Neural cell (in vitro differentiated cells): ENCODE measurements at regions not wholly inside any gene's neighbourhood (a gene's known extent, or its start where the extent isn't known, plus 50 kb on each side); places are given as distances from the start of the nearest gene placed in this dataset.
A peak's percentile ranks its signal among the peaks of the same experiment; 100 is the strongest.

Experiments
- H2AFZ ChIP-seq: fragments of 200-600, 300-800 bp; sonication (generic), shearing (Covaris generic); 2 replicates; pipeline ENCODE4 v1.6.0; 2014; ENCODE audit warnings: low read depth, mild to moderate bottlenecking, antibody characterized with exemption, low read length, moderate library complexity
- H3F3A ChIP-seq: fragments of 200-600 bp; shearing (Covaris generic); 2 replicates; pipeline ENCODE4 v1.6.1; 2016; ENCODE audit warnings: mild to moderate bottlenecking, moderate library complexity, mixed read lengths, antibody characterized with exemption, low read length; ENCODE audit not compliant: insufficient read depth, poor library complexity, severe bottlenecking
- H3K27ac ChIP-seq: fragments of 200-600, 300-800 bp; sonication (generic), shearing (Covaris generic); 2 replicates; pipeline ENCODE4 v1.5.1; 2014; ENCODE audit warnings: mild to moderate bottlenecking, low read length, moderate library complexity
- H3K27me3 ChIP-seq: fragments of 300-800, 200-600 bp; sonication (generic), shearing (Covaris generic); 2 replicates; pipeline ENCODE4 v1.6.0; 2014; ENCODE audit warnings: mild to moderate bottlenecking, low read depth, low read length, moderate library complexity; ENCODE audit not compliant: insufficient read depth
- H3K36me3 ChIP-seq: fragments of 300-800, 200-600 bp; sonication (generic), shearing (Covaris generic); 2 replicates; pipeline ENCODE4 v1.5.1; 2014; ENCODE audit warnings: mild to moderate bottlenecking, antibody characterized with exemption, low read length, moderate library complexity; ENCODE audit not compliant: insufficient read depth
- H3K4me2 ChIP-seq: fragments of 300-800, 200-600 bp; sonication (generic), shearing (Covaris generic); 2 replicates; pipeline ENCODE4 v1.6.0; 2014; ENCODE audit warnings: mild to moderate bottlenecking, low read length
- H3K4me3 ChIP-seq: fragments of 300-800, 200-600 bp; sonication (generic), shearing (Covaris generic); 2 replicates; pipeline ENCODE4 v1.5.1; 2014; ENCODE audit warnings: mild to moderate bottlenecking, low read length, moderate library complexity
- H3K79me2 ChIP-seq: fragments of 200-600 bp; shearing (Covaris generic); replicated peaks from 2 replicates; pipeline ENCODE4 v1.6.0; 2014; ENCODE audit warnings: mild to moderate bottlenecking, low read length, moderate library complexity; ENCODE audit not compliant: insufficient read depth
- H3K9ac ChIP-seq: fragments of 300-800, 200-600 bp; sonication (generic), shearing (Covaris generic); 2 replicates; pipeline ENCODE4 v1.6.1; 2016; ENCODE audit warnings: mild to moderate bottlenecking, low read length, mixed read lengths
- H3K9me2 ChIP-seq: fragments of 200-600 bp; shearing (Covaris generic); 2 replicates; pipeline ENCODE4 v1.6.1; 2016; ENCODE audit warnings: mild to moderate bottlenecking, low read length, mixed read lengths; ENCODE audit not compliant: insufficient read depth
- H3K9me3 ChIP-seq: fragments of 200-600, 300-800 bp; sonication (generic), shearing (Covaris generic); 2 replicates; pipeline ENCODE4 v1.6.1; 2016; ENCODE audit warnings: mild to moderate bottlenecking, mixed run types, low read length, moderate library complexity, mixed read lengths
- H4K20me1 ChIP-seq: fragments of 200-600 bp; shearing (Covaris generic); 2 replicates; pipeline ENCODE4 v1.6.1; 2016; ENCODE audit warnings: mild to moderate bottlenecking, mixed run types; ENCODE audit not compliant: insufficient read depth
- CTCF ChIP-seq: fragments of 450-650 bp; IDR thresholded peaks from 2 replicates; pipeline ENCODE4 v1.5.1; 2014; ENCODE audit warnings: antibody characterized with exemption, mild to moderate bottlenecking, moderate library complexity; ENCODE audit not compliant: poor library complexity, severe bottlenecking
- EP300 ChIP-seq: fragments of 450-650 bp; conservative IDR thresholded peaks from 2 replicates; pipeline ENCODE4 v1.6.1; 2014; ENCODE audit warnings: antibody characterized with exemption, mild to moderate bottlenecking, moderate library complexity; ENCODE audit not compliant: poor library complexity, severe bottlenecking
- EZH2 ChIP-seq: fragments of 200-600, 300-800 bp; shearing (Covaris generic), sonication (generic); IDR thresholded peaks from 2 replicates; pipeline ENCODE4 v1.6.1; 2014; ENCODE audit warnings: antibody characterized with exemption, low read length, borderline replicate concordance, mild to moderate bottlenecking; ENCODE audit not compliant: insufficient read depth, poor library complexity, severe bottlenecking
- MXI1 ChIP-seq: fragments of 450-650 bp; conservative IDR thresholded peaks from 2 replicates; pipeline ENCODE4 v1.6.1; 2014; ENCODE audit warnings: antibody characterized with exemption, mild to moderate bottlenecking; ENCODE audit not compliant: poor library complexity, severe bottlenecking
- POLR2AphosphoS5 ChIP-seq: IDR thresholded peaks from 2 replicates; pipeline ENCODE4 v1.6.1; 2012
- RAD21 ChIP-seq: fragments of 450-650 bp; conservative IDR thresholded peaks from 2 replicates; pipeline ENCODE4 v1.6.1; 2014; ENCODE audit warnings: antibody characterized with exemption, mild to moderate bottlenecking, moderate library complexity
- REST ChIP-seq: IDR thresholded peaks from 2 replicates; pipeline ENCODE4 v1.6.1; 2012; ENCODE audit warnings: borderline replicate concordance
- SMC3 ChIP-seq: fragments of 450-650 bp; conservative IDR thresholded peaks from 2 replicates; pipeline ENCODE4 v1.6.1; 2014; ENCODE audit warnings: antibody characterized with exemption, mild to moderate bottlenecking, moderate library complexity; ENCODE audit not compliant: poor library complexity
- TAF1 ChIP-seq: IDR thresholded peaks from 2 replicates; pipeline ENCODE4 v1.6.1; 2012; ENCODE audit warnings: low read depth

- no peaks in the 10 kb centered on the region for H3K9me2 ChIP-seq
- TF ChIP-seq TAF1 (no peak), EP300 (no peak), MXI1 (no peak), REST (no peak), SMC3 (no peak), POLR2AphosphoS5 (no peak), EZH2 (no peak), CTCF (no peak), RAD21 (no peak)
- H3K9me3 ChIP-seq: no peaks in the 10 kb centered on the region
- H3K4me3 ChIP-seq: peak overlapping the region; percentile 24
- H3K9ac ChIP-seq: no peak overlapping the region
- no peaks in the 10 kb centered on the region for H3K79me2 ChIP-seq
- H3F3A ChIP-seq: no peaks in the 10 kb centered on the region
- H2AFZ ChIP-seq: no peak overlapping the region
- no peaks in the 10 kb centered on the region for H3K27me3 ChIP-seq
- H3K4me2 ChIP-seq: no peak overlapping the region
- H3K27ac ChIP-seq: no peak overlapping the region
- H4K20me1 ChIP-seq: no peaks in the 10 kb centered on the region
- H3K36me3 ChIP-seq: no peaks in the 10 kb centered on the region
Measured at GRCh38 chr9:130756455-130757152, 63.0 kb downstream of the EXOSC2 start.

GRCh38 chr9:130759738-130760137 lies 66.2 kb downstream of the EXOSC2 start:
- no peaks in the 10 kb centered on the region for H3K9me2 ChIP-seq
- H3K9ac ChIP-seq: no peak overlapping the region
- TF ChIP-seq SMC3 (no peak), POLR2AphosphoS5 (no peak), EZH2 (no peak), CTCF (no peak), EP300 (no peak)
- no peaks in the 10 kb centered on the region for H3K79me2 ChIP-seq
- H2AFZ ChIP-seq: no peak overlapping the region
- H3K27me3 ChIP-seq: no peaks in the 10 kb centered on the region
- no peaks in the 10 kb centered on the region for H3F3A ChIP-seq
- H4K20me1 ChIP-seq: no peaks in the 10 kb centered on the region
- H3K4me2 ChIP-seq: no peak overlapping the region
- no peaks in the 10 kb centered on the region for H3K9me3 ChIP-seq
- no peak overlapping the region for H3K4me3 ChIP-seq
- H3K36me3 ChIP-seq: no peaks in the 10 kb centered on the region
- no peak overlapping the region for H3K27ac ChIP-seq
